ENCODE measurements at regions not wholly inside any gene's neighbourhood (a gene's known extent, or its start where the extent isn't known, plus 50 kb on each side); places are given as distances from the start of the nearest gene placed in this dataset.

DNA sequence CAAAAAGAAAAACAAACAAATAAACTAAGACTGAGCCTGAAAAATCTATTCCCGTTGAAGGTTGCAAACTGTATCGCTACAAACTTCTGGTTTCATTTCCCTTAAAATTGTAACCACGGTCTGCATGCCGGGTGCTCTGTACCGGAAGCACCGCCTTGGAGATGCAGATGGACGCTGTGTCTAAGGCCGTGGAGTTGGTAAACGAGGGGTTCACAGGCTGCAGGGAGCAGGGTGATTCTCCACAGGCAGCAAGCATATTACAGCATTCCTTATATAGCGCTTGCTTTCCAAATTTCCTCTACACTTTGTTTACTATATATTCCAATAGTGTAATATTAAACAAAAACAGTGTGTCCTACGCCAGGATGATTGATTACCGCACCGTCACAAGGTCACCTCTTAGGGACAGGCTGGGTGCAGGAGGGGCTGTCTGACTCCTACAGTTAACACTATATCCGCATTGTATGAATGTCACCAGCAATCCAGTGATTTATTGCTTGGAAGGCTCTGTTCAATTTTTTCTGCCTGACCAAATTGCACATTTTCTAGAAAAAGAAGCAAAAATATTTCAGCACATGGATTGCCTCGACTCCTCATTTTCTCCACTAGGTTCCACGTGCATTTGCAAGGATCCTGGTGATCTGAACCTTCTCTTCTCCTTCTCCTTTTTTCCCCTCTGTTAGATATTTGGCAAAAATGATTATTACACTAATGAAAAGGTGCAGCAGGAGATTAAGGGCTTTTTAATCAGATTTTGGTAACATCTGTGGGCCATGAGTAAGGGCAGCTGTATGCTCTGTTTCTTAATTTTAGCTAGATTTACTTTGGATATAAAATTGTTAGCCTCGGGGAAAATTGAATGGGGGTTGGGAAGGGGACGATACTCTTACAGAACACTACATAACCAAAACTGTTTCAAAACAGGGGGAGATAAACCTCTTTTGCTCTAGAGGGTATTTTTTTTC lies 325.8 kb upstream of the MGMT start:
- TF ChIP-seq, protein P1, sequence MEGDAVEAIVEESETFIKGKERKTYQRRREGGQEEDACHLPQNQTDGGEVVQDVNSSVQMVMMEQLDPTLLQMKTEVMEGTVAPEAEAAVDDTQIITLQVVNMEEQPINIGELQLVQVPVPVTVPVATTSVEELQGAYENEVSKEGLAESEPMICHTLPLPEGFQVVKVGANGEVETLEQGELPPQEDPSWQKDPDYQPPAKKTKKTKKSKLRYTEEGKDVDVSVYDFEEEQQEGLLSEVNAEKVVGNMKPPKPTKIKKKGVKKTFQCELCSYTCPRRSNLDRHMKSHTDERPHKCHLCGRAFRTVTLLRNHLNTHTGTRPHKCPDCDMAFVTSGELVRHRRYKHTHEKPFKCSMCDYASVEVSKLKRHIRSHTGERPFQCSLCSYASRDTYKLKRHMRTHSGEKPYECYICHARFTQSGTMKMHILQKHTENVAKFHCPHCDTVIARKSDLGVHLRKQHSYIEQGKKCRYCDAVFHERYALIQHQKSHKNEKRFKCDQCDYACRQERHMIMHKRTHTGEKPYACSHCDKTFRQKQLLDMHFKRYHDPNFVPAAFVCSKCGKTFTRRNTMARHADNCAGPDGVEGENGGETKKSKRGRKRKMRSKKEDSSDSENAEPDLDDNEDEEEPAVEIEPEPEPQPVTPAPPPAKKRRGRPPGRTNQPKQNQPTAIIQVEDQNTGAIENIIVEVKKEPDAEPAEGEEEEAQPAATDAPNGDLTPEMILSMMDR (IDR thresholded peaks at IDR 0.05; ENCODE audit: insufficient read depth, low read length, poor library complexity, severe bottlenecking), result no peak
- no peak for DNase-seq (ENCODE audit: low read depth)
- H3K27me3 ChIP-seq (ENCODE audit: control insufficient read depth, insufficient read depth, low read length), result no peaks in the 10 kb centered on the region
- H3K36me3 ChIP-seq (ENCODE audit: control insufficient read depth, insufficient read depth, low read length), result no peaks in the 10 kb centered on the region
- no peak overlapping the region for H3K4me3 ChIP-seq (ENCODE audit: low read depth, low read length)

DNA sequence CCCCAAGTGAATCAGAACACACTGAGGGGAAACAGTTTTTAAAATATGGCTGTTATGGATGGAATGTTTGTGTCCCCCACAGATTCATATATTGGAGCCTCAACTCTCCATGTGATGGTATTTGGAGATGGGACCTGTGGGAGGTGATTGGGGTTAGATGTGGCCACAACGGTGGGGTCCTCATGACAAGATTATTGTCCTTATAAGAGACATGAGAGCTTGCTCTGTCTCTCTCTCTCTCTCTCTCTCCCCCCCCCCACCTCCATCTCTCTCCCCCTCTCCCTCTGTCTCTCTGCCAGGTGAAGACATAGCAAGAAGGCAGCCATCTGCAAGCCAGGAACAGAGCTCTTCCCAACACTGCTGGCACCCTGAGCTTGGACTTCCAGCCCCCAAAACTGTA lies 315.8 kb upstream of the MGMT start:
- TF ChIP-seq, protein P1 (IDR thresholded peaks at IDR 0.05; ENCODE audit: insufficient read depth, low read length, poor library complexity, severe bottlenecking), result no peak
- Histone ChIP-seq H3K36me3 (ENCODE audit: control insufficient read depth, insufficient read depth, low read length) (no peaks in the 10 kb centered on the region), H3K4me3 (ENCODE audit: low read depth, low read length) (no peak overlapping the region), H3K27me3 (ENCODE audit: control insufficient read depth, insufficient read depth, low read length) (no peaks in the 10 kb centered on the region)
- no peak for DNase-seq (ENCODE audit: low read depth)

DNA sequence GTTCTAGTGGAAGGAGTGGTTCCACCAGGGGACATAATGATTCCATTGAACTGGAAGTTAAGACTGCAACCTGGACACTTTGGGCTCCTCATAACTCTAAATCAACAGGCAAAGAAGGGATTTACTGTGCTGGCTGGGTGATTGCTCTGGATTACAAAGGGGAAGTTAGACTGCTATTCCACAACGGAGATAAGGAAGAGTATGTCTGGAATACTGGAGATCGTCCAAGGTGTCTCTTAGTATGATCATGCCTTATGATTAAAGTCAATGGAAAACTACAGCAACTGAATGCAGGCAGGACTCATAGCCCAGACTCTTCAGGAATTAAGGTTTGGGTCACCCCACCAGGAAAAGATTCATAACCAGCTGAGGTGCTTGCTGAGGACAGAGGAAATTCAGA lies 310.6 kb upstream of the MGMT start:
- no peak for DNase-seq (ENCODE audit: low read depth)
- TF ChIP-seq, protein P1 (IDR thresholded peaks at IDR 0.05; ENCODE audit: insufficient read depth, low read length, poor library complexity, severe bottlenecking), result no peak
- no peak overlapping the region for H3K4me3 ChIP-seq (ENCODE audit: low read depth, low read length)
- H3K36me3 ChIP-seq (ENCODE audit: control insufficient read depth, insufficient read depth, low read length), result no peaks in the 10 kb centered on the region
- H3K27me3 ChIP-seq (ENCODE audit: control insufficient read depth, insufficient read depth, low read length), result no peaks in the 10 kb centered on the region

DNA sequence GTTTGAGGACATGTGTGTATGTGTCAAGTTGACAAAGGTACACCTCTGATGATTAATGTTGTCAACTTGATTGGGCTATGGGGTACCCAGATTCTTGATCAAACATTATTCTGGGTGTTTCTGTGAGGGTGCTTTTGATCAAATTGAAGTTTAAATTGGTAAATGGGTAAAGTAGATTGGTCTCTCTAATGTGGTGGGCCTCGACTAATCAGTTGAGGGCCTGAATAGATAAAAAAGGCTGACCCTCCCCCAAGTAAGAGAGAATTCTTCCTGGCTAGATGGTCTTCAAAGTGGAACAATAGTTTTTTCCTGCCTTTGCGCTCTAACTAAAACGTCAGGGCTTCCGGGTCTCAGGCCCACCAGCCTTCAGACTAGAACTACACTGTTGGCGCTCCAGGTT lies 309.9 kb upstream of the MGMT start:
- TF ChIP-seq, protein P1 (IDR thresholded peaks at IDR 0.05; ENCODE audit: insufficient read depth, low read length, poor library complexity, severe bottlenecking), result no peak
- Histone ChIP-seq H3K4me3 (ENCODE audit: low read depth, low read length) (no peak overlapping the region), H3K36me3 (ENCODE audit: control insufficient read depth, insufficient read depth, low read length) (no peaks in the 10 kb centered on the region), H3K27me3 (ENCODE audit: control insufficient read depth, insufficient read depth, low read length) (no peaks in the 10 kb centered on the region)
- no peak for DNase-seq (ENCODE audit: low read depth)

DNA sequence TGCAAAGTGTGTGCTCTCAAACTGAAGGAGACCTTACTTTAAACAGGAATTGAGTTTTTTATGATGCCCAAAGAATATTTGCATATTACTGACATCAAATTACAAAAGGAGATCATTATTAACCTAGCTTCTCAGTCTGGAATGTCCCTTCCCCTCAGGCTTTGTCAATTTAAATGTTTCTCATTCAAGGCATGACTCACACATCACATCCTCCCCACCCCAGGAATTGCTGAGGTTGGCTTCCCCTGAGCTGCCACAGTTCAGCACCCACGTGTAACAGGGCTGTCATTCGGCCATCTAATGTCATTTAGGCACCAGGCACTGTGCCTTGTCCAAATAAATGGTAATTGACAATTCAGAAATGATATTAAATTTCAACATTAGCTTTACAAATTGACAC lies 305.9 kb upstream of the MGMT start:
- TF ChIP-seq, protein P1 (IDR thresholded peaks at IDR 0.05; ENCODE audit: insufficient read depth, low read length, poor library complexity, severe bottlenecking), result no peak
- Histone ChIP-seq H3K36me3 (ENCODE audit: control insufficient read depth, insufficient read depth, low read length) (no peaks in the 10 kb centered on the region), H3K4me3 (ENCODE audit: low read depth, low read length) (no peak overlapping the region), H3K27me3 (ENCODE audit: control insufficient read depth, insufficient read depth, low read length) (no peaks in the 10 kb centered on the region)
- DNase-seq (ENCODE audit: low read depth), result peak; percentile 70

Data from kidney epithelial cell (primary cell).